Type B pancreatic cell (in vitro differentiated cells): ENCODE measurements at regions not wholly inside any gene's neighbourhood (a gene's known extent, or its start where the extent isn't known, plus 50 kb on each side); places are given as distances from the start of the nearest gene placed in this dataset.

Source experiments
- DNase-seq: peaks from one replicate; pipeline ENCODE4 v3.0.0; 2021; ENCODE audit warnings: mixed read lengths; ENCODE audit not compliant: unreplicated experiment; ENCODE audit errors: extremely low spot score
- H3K27ac Mint-ChIP-seq: 2 replicates; pipeline ENCODE4 v1.8.0; 2021; ENCODE audit warnings: mild to moderate bottlenecking, mixed read lengths
- H3K27me3 Mint-ChIP-seq: 2 replicates; pipeline ENCODE4 v1.8.0; 2021; ENCODE audit warnings: mixed read lengths
- H3K36me3 Mint-ChIP-seq: 2 replicates; pipeline ENCODE4 v1.8.0; 2021; ENCODE audit warnings: mixed read lengths
- H3K4me1 Mint-ChIP-seq: one replicate; pipeline ENCODE4 v1.8.0; 2021; ENCODE audit warnings: mixed read lengths; ENCODE audit not compliant: unreplicated experiment
- H3K4me3 Mint-ChIP-seq: 2 replicates; pipeline ENCODE4 v1.8.0; 2021; ENCODE audit warnings: mild to moderate bottlenecking, mixed read lengths
- H3K9me3 Mint-ChIP-seq: 2 replicates; pipeline ENCODE4 v1.8.0; 2021; ENCODE audit warnings: mixed read lengths
- CTCF ChIP-seq: fragments of 200-600 bp; sonication (generic); conservative IDR thresholded peaks from 2 replicates; pipeline ENCODE4 v1.5.0; 2021; ENCODE audit warnings: antibody characterized with exemption, mild to moderate bottlenecking

- no peaks in the 10 kb centered on the region for H3K36me3 Mint-ChIP-seq
- DNase-seq, result no peak
- H3K4me3 Mint-ChIP-seq, result no peak overlapping the region
- TF ChIP-seq CTCF, result no peak
- H3K4me1 Mint-ChIP-seq, result peaks cover 15% of the 10 kb centered on the region
- no peak overlapping the region for H3K27ac Mint-ChIP-seq
- H3K27me3 Mint-ChIP-seq, result peaks cover 28% of the 10 kb centered on the region
- H3K9me3 Mint-ChIP-seq, result no peaks in the 10 kb centered on the region
Measured at GRCh38 chr17:73773702-73774101, 129.5 kb upstream of the SDK2 start.

- no peaks in the 10 kb centered on the region for H3K36me3 Mint-ChIP-seq
- no peak overlapping the region for H3K27ac Mint-ChIP-seq
- no peak for TF ChIP-seq CTCF
- DNase-seq, result no peak
- peaks cover 26% of the 10 kb centered on the region for H3K27me3 Mint-ChIP-seq
- no peaks in the 10 kb centered on the region for H3K9me3 Mint-ChIP-seq
- peaks cover 15% of the 10 kb centered on the region for H3K4me1 Mint-ChIP-seq
- H3K4me3 Mint-ChIP-seq, result no peak overlapping the region
Measured at GRCh38 chr17:73774852-73775251, 130.6 kb upstream of the SDK2 start.

GRCh38 chr17:73776351-73777130 is 132.3 kb upstream of the SDK2 start:
- Mint-ChIP-seq H3K4me3 (no peak overlapping the region), H3K27ac (no peak overlapping the region), H3K4me1 (peaks cover 11% of the 10 kb centered on the region), H3K36me3 (no peaks in the 10 kb centered on the region), H3K27me3 (peaks cover 22% of the 10 kb centered on the region), H3K9me3 (no peaks in the 10 kb centered on the region)
- no peak for DNase-seq
- TF ChIP-seq CTCF, result no peak

- DNase-seq, result no peak
- Mint-ChIP-seq H3K27ac (no peak overlapping the region), H3K27me3 (peaks cover 18% of the 10 kb centered on the region), H3K4me3 (no peak overlapping the region), H3K36me3 (no peaks in the 10 kb centered on the region), H3K9me3 (no peaks in the 10 kb centered on the region), H3K4me1 (peaks cover 7% of the 10 kb centered on the region)
- TF ChIP-seq CTCF, result no peak
Measured at GRCh38 chr17:73777131-73777449, 132.8 kb upstream of the SDK2 start.

GRCh38 chr17:73782231-73782630 is 138.0 kb upstream of the SDK2 start:
- no peak overlapping the region for H3K27ac Mint-ChIP-seq
- no peak overlapping the region for H3K4me3 Mint-ChIP-seq
- peaks cover 24% of the 10 kb centered on the region for H3K27me3 Mint-ChIP-seq
- no peaks in the 10 kb centered on the region for H3K36me3 Mint-ChIP-seq
- peaks cover 17% of the 10 kb centered on the region for H3K4me1 Mint-ChIP-seq
- DNase-seq, result no peak
- no peak for TF ChIP-seq CTCF
- no peaks in the 10 kb centered on the region for H3K9me3 Mint-ChIP-seq
